HG03139 (cell line): ENCODE measurements at regions not wholly inside any gene's neighbourhood (a gene's known extent, or its start where the extent isn't known, plus 50 kb on each side); places are given as distances from the start of the nearest gene placed in this dataset.

Experiments used
- ATAC-seq: cut with Tn5 transposase; IDR thresholded peaks from one replicate; pipeline ENCODE4 v1.9.1; 2021; ENCODE audit not compliant: unreplicated experiment

GRCh38 chr10:128774979-128775378 lies 648.8 kb upstream of the MKI67 start:
- ATAC-seq, result no peak

GRCh38 chr10:128775743-128776142 lies 649.5 kb upstream of the MKI67 start:
- ATAC-seq, result no peak

- no peak for ATAC-seq
Measured at GRCh38 chr10:128776673-128777252, 650.5 kb upstream of the MKI67 start.

- ATAC-seq, result no peak
Measured at GRCh38 chr10:128777342-128777741, 651.1 kb upstream of the MKI67 start.

- ATAC-seq, result no peak
Measured at GRCh38 chr10:128779416-128779815, 653.2 kb upstream of the MKI67 start.

- no peak for ATAC-seq
Measured at GRCh38 chr10:128780156-128780761, 654.0 kb upstream of the MKI67 start.

GRCh38 chr10:128781637-128782036 lies 655.4 kb upstream of the MKI67 start:
- no peak for ATAC-seq

- no peak for ATAC-seq
Measured at GRCh38 chr10:128784444-128784843, 658.2 kb upstream of the MKI67 start.

GRCh38 chr10:128792426-128793140 lies 666.4 kb upstream of the MKI67 start:
- no peak for ATAC-seq

GRCh38 chr10:128793726-128794655 lies 667.8 kb upstream of the MKI67 start:
- ATAC-seq, result no peak

GRCh38 chr10:128796396-128796912 lies 670.2 kb upstream of the MKI67 start:
- ATAC-seq, result no peak

- ATAC-seq, result no peak
Measured at GRCh38 chr10:128802062-128802461, 665.0 kb upstream of the MGMT start.

- no peak for ATAC-seq
Measured at GRCh38 chr10:128803790-128804189, 663.3 kb upstream of the MGMT start.

GRCh38 chr10:128804411-128804810 lies 662.6 kb upstream of the MGMT start:
- ATAC-seq, result no peak

GRCh38 chr10:128808921-128809440 lies 658.1 kb upstream of the MGMT start:
- ATAC-seq, result no peak

- no peak for ATAC-seq
Measured at GRCh38 chr10:128811511-128811910, 655.5 kb upstream of the MGMT start.

GRCh38 chr10:128812000-128812399 lies 655.0 kb upstream of the MGMT start:
- no peak for ATAC-seq

- no peak for ATAC-seq
Measured at GRCh38 chr10:128813574-128813973, 653.5 kb upstream of the MGMT start.

- ATAC-seq, result no peak
Measured at GRCh38 chr10:128814024-128814423, 653.0 kb upstream of the MGMT start.

- no peak for ATAC-seq
Measured at GRCh38 chr10:128814782-128815181, 652.3 kb upstream of the MGMT start.

- no peak for ATAC-seq
Measured at GRCh38 chr10:128816726-128817125, 650.3 kb upstream of the MGMT start.
